ENCODE measurements at regions not wholly inside any gene's neighbourhood (a gene's known extent, or its start where the extent isn't known, plus 50 kb on each side); places are given as distances from the start of the nearest gene placed in this dataset.

DNA sequence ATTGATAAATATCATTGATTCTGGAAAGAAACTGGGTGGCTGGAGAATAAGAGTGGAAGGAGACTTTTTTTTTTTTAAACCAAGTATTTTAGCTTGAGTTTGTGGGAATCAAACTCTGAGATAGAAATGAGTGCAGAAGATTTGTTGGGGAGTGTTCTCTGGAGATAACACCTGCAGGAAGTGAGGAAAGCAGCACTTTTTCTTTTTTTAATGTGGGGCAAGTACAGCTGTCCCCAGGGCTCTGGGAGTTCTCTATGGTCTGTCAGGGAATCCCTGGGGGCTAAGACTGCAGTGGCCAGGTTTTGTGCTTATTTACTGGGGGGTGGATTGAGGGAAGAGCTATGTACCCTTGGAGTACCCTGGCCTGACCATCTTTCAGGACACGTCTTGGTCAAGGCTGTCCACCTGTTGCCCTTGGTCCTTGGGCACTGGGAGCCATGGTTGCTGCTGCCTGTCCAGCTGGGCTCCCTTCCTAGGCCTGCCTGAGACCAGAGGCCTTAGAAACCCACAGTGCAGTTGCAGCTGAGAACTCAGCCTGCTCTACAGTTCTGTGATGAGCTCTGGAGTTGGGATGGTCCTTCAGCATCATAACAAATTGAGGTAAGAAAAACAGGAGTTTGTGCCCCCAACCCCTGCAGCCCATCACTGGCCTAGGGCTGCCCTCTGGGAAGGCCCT, 85.8 kb downstream of the PHAX start:
- Histone ChIP-seq H3K9ac (ENCODE audit: low read length) (no peak overlapping the region), H3K9me2 (ENCODE audit: low read depth, low read length) (no peaks in the 10 kb centered on the region), H3K79me2 (ENCODE audit: insufficient read depth, low read length) (no peaks in the 10 kb centered on the region), H3K4me1 (ENCODE audit: insufficient read depth, low read length, severe bottlenecking) (no peaks in the 10 kb centered on the region), H4K20me1 (ENCODE audit: insufficient read depth, low read length) (no peaks in the 10 kb centered on the region), H3F3A (ENCODE audit: insufficient read depth, low read length) (no peaks in the 10 kb centered on the region), H3K9me3 (ENCODE audit: low read length) (no peaks in the 10 kb centered on the region), H3K27me3 (ENCODE audit: insufficient read depth, low read length) (no peaks in the 10 kb centered on the region), H3K27ac (ENCODE audit: low read depth, low read length, poor library complexity, severe bottlenecking) (no peak overlapping the region), H3K36me3 (ENCODE audit: insufficient read depth, low read length) (no peaks in the 10 kb centered on the region), H3K4me3 (ENCODE audit: low read depth, low read length, poor library complexity, severe bottlenecking) (no peak overlapping the region), H3K4me2 (ENCODE audit: low read length) (no peak overlapping the region), H2AFZ (ENCODE audit: low read length) (no peak overlapping the region)
- TF ChIP-seq EZH2 (IDR thresholded peaks at IDR 0.05; ENCODE audit: borderline replicate concordance, low read length) = no peak
- TF ChIP-seq, protein P1, sequence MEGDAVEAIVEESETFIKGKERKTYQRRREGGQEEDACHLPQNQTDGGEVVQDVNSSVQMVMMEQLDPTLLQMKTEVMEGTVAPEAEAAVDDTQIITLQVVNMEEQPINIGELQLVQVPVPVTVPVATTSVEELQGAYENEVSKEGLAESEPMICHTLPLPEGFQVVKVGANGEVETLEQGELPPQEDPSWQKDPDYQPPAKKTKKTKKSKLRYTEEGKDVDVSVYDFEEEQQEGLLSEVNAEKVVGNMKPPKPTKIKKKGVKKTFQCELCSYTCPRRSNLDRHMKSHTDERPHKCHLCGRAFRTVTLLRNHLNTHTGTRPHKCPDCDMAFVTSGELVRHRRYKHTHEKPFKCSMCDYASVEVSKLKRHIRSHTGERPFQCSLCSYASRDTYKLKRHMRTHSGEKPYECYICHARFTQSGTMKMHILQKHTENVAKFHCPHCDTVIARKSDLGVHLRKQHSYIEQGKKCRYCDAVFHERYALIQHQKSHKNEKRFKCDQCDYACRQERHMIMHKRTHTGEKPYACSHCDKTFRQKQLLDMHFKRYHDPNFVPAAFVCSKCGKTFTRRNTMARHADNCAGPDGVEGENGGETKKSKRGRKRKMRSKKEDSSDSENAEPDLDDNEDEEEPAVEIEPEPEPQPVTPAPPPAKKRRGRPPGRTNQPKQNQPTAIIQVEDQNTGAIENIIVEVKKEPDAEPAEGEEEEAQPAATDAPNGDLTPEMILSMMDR (IDR thresholded peaks at IDR 0.05; ENCODE audit: low read length) = no peak

DNA sequence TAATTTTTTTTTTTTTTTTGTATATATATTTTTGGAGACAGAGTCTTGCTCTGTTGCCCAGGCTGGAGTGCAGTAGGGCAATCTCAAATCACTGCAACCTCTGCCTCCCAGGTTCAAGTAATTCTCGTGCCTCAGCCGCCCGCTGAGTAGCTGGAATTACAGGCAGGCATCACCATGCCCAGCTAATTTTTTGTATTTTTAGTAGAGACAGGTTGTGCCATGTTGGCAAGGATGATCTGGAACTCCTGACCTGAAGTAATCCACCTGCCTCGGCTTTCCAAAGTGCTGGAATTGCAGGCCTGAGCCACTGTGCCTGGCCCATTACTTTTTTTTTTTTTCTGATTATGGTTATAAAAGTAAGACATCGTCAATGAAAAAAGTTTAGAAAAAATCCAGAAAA, 84.0 kb upstream of the LMNB1 start:
- no peak overlapping the region for H2AFZ ChIP-seq (ENCODE audit: low read length)
- H3K9me2 ChIP-seq (ENCODE audit: low read depth, low read length) = no peaks in the 10 kb centered on the region

DNA sequence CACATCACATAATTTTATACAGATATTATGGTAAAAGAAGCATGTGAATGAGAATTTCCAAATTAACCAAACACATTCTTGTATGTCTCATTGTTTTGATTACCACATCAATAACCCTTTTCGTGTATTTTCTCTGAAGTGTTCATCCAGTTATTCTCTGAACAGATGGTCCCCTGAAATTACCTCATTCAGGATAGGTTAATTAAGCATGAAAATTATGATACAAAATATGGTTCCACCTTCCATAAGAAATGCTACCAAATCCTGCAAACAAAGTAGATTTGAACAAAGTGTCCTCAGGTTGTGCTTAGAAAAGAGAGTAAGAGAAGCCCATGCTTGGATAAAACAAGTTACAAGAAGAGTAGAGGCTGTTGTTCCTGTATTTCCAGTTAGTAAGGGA, 83.1 kb upstream of the LMNB1 start:
- Histone ChIP-seq H3K27ac (ENCODE audit: low read depth, low read length, poor library complexity, severe bottlenecking) (no peak overlapping the region), H4K20me1 (ENCODE audit: insufficient read depth, low read length) (no peaks in the 10 kb centered on the region), H3K27me3 (ENCODE audit: insufficient read depth, low read length) (no peaks in the 10 kb centered on the region), H2AFZ (ENCODE audit: low read length) (no peak overlapping the region), H3K36me3 (ENCODE audit: insufficient read depth, low read length) (no peaks in the 10 kb centered on the region), H3K79me2 (ENCODE audit: insufficient read depth, low read length) (no peaks in the 10 kb centered on the region), H3K9ac (ENCODE audit: low read length) (no peak overlapping the region), H3K4me2 (ENCODE audit: low read length) (no peak overlapping the region), H3K4me1 (ENCODE audit: insufficient read depth, low read length, severe bottlenecking) (no peaks in the 10 kb centered on the region), H3K4me3 (ENCODE audit: low read depth, low read length, poor library complexity, severe bottlenecking) (no peak overlapping the region), H3K9me2 (ENCODE audit: low read depth, low read length) (no peaks in the 10 kb centered on the region), H3F3A (ENCODE audit: insufficient read depth, low read length) (no peaks in the 10 kb centered on the region), H3K9me3 (ENCODE audit: low read length) (no peaks in the 10 kb centered on the region)
- no peak for TF ChIP-seq EZH2 (IDR thresholded peaks at IDR 0.05; ENCODE audit: borderline replicate concordance, low read length)
- TF ChIP-seq, protein P1 (IDR thresholded peaks at IDR 0.05; ENCODE audit: low read length) = no peak

More for the DNA sequence above, 84.0 kb upstream of the LMNB1 start:
- H3K4me1 ChIP-seq (ENCODE audit: insufficient read depth, low read length, severe bottlenecking) = no peaks in the 10 kb centered on the region
- no peak overlapping the region for H3K9ac ChIP-seq (ENCODE audit: low read length)
- H3K27ac ChIP-seq (ENCODE audit: low read depth, low read length, poor library complexity, severe bottlenecking) = no peak overlapping the region
- no peaks in the 10 kb centered on the region for H3K36me3 ChIP-seq (ENCODE audit: insufficient read depth, low read length)
- no peaks in the 10 kb centered on the region for H3K9me3 ChIP-seq (ENCODE audit: low read length)
- no peaks in the 10 kb centered on the region for H3K27me3 ChIP-seq (ENCODE audit: insufficient read depth, low read length)
- H3K4me2 ChIP-seq (ENCODE audit: low read length) = no peak overlapping the region
- H3F3A ChIP-seq (ENCODE audit: insufficient read depth, low read length) = no peaks in the 10 kb centered on the region
- H3K79me2 ChIP-seq (ENCODE audit: insufficient read depth, low read length) = no peaks in the 10 kb centered on the region
- no peaks in the 10 kb centered on the region for H4K20me1 ChIP-seq (ENCODE audit: insufficient read depth, low read length)
- no peak overlapping the region for H3K4me3 ChIP-seq (ENCODE audit: low read depth, low read length, poor library complexity, severe bottlenecking)
- TF ChIP-seq EZH2 (IDR thresholded peaks at IDR 0.05; ENCODE audit: borderline replicate concordance, low read length) = no peak
- TF ChIP-seq, protein P1 (IDR thresholded peaks at IDR 0.05; ENCODE audit: low read length) = no peak

Data from OCI-LY1 (cell line).